Upper lobe of left lung (tissue), 6 donors: ENCODE measurements at regions not wholly inside any gene's neighbourhood (a gene's known extent, or its start where the extent isn't known, plus 50 kb on each side); places are given as distances from the start of the nearest gene placed in this dataset.

Experiments
- ATAC-seq, 2 donors: fragments of 200-7000 bp; cut with Tn5 transposase; one replicate each; pipeline ENCODE4 v1.9.1; 2022; ENCODE audit warnings: mild to moderate bottlenecking in 2 of 2, moderate library complexity in 2 of 2; ENCODE audit not compliant: low FRiP score in 2 of 2
- DNase-seq, 2 donors: peaks; one replicate each; pipeline ENCODE4 v3.0.0-alpha.2; 2019 to 2020
- H3K27ac ChIP-seq, 4 donors: fragments of 200-600 bp; sonication (generic); one replicate each; pipeline ENCODE4 v1.5.1; 2016 to 2019
- H3K27me3 ChIP-seq, 4 donors: fragments of 200-600 bp; sonication (generic); one replicate each; pipeline ENCODE4 v1.5.1; 2017 to 2019
- H3K36me3 ChIP-seq, 4 donors: fragments of 200-600 bp; sonication (generic); one replicate each; pipeline ENCODE4 v1.5.1; 2016 to 2019
- H3K4me1 ChIP-seq, 4 donors: fragments of 200-600 bp; sonication (generic); one replicate each; pipeline ENCODE4 v1.5.1; 2018 to 2019
- H3K4me3 ChIP-seq, 4 donors: fragments of 200-600 bp; sonication (generic); one replicate each; pipeline ENCODE4 v1.5.1; 2017 to 2019; ENCODE audit warnings: mild to moderate bottlenecking in 2 of 4, moderate library complexity in 1 of 4
- H3K9me3 ChIP-seq, 4 donors: fragments of 200-600 bp; sonication (generic); one replicate each; pipeline ENCODE4 v1.5.1; 2018 to 2019
- CTCF ChIP-seq, 6 experiments: fragments of 450-650 bp in 4 of 6; fragments of 200-600 bp in 2 of 6; sonication (generic) in 2 of 6; IDR thresholded peaks; one replicate each; pipeline ENCODE4 v1.5.1; 2016 to 2019; ENCODE audit warnings: antibody characterized with exemption in 6 of 6
- EP300 ChIP-seq, 4 donors: sonication (generic); formaldehyde crosslinking; IDR thresholded peaks; one replicate each; pipeline ENCODE4 v1.5.1; 2017; ENCODE audit warnings: antibody characterized with exemption in 4 of 4, control low read depth in 2 of 4
- POLR2A ChIP-seq, 4 donors: fragments of 450-650 bp; IDR thresholded peaks; one replicate each; pipeline ENCODE4 v1.5.1; 2016 to 2017; ENCODE audit warnings: antibody characterized with exemption in 4 of 4, mild to moderate bottlenecking in 2 of 4
- POLR2AphosphoS5 ChIP-seq, 2 donors: sonication (generic); formaldehyde crosslinking; IDR thresholded peaks; one replicate each; pipeline ENCODE4 v1.5.1; 2017; ENCODE audit warnings: antibody characterized with exemption in 2 of 2
- WGBS, 2 donors: methylation state at CpG; one replicate each; pipeline ENCODE4 v1.1.5; 2017 to 2018; 5-methylcytosine and 5-hydroxymethylcytosine counted together
- donor health status: DM: no; HTN: no; CAD: no; lungs with moderate emphysema.
- donor health status: DM: no; HTN: yes; CAD: no; lungs with severe emphysema.

DNA sequence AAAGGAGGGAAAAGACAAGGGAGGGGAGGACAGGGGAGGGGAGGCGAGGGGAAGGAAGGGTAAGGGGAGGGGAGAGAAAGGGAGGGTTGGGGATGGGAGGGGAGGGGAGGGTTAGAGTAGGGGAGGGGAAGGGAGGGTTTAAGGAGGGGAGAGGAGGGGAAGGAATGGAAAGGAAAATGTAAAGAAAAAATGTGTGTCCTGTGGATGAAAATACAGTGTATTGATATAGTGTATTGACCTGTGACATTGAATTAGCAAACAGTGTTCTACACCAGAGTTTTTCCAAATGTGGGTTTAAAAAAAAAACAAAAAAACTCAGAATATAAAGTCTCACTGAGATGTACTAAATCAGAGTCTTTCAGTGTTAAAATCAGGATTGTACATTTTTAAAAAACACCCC lies 1279.8 kb upstream of the ADGRL2 start:
- Histone ChIP-seq H3K36me3 (no peaks in the 10 kb centered on the region), H3K4me1 (no peaks in the 10 kb centered on the region), H3K4me3 (no peak overlapping the region), H3K27ac (no peak overlapping the region), H3K27me3 (no peaks in the 10 kb centered on the region), H3K9me3 (no peaks in the 10 kb centered on the region)
- no peak for DNase-seq
- ATAC-seq: no peak
- WGBS, 2 donors: 67 to 89% methylated on average over 1 of the region's 1 CpG
- TF ChIP-seq EP300 (IDR thresholded peaks at IDR 0.05): no peak
- TF ChIP-seq CTCF (IDR thresholded peaks at IDR 0.05): no peak
- no peak for TF ChIP-seq POLR2AphosphoS5 (IDR thresholded peaks at IDR 0.05)
- no peak for TF ChIP-seq POLR2A (IDR thresholded peaks at IDR 0.05)

DNA sequence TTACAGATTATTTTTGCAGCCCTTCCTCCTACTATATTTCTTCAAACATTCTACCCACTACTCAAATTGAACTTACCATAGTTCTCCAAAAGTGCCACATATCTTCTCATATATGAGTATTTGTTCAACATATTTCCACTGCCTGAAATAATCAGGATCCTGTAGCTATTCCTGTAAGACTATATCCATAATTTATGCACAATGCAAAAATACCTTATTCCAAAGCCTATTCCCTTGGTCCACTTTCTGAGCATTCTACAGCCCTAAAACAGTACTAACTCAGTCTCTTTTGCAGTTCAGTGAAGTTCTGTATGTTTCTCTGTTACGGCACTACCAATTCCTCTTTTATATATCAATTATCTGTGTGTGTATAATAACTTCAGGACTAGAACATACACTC lies 1283.7 kb upstream of the ADGRL2 start:
- no peaks in the 10 kb centered on the region for H3K4me1 ChIP-seq
- ATAC-seq (no peak), DNase-seq (no peak)
- H3K27me3 ChIP-seq: no peaks in the 10 kb centered on the region
- WGBS, 2 donors: 100% methylated on average over 1 of the region's 1 CpG
- H3K4me3 ChIP-seq: no peak overlapping the region
- no peak overlapping the region for H3K27ac ChIP-seq
- TF ChIP-seq CTCF (IDR thresholded peaks at IDR 0.05) (no peak), POLR2A (IDR thresholded peaks at IDR 0.05) (no peak), EP300 (IDR thresholded peaks at IDR 0.05) (no peak), POLR2AphosphoS5 (IDR thresholded peaks at IDR 0.05) (no peak)
- no peaks in the 10 kb centered on the region for H3K36me3 ChIP-seq
- H3K9me3 ChIP-seq: no peaks in the 10 kb centered on the region

DNA sequence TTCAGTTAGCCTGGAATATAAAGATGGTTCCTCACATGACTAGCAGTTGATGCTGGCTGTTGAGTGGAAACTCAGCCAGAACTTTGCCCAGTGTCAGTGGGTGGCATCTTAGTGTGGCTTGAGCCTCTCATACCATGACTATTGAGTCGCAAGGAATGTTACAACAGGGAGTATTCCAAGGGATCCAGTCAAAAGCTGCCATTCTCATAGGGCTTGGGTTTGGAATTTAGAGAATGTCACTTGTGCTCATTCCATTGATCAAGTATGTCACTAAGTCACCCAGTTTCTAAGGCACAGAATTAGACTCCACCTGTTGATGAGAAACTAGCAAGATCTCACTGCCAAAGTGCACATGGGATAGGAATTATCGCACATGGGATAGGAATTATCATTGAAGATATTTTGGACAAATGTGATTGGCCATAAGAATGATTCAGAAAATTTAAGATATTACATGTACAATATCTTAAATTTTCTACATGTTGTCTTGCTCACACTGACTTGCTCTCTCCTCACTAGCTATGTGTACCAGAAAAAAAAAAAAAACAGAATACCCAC lies 1290.7 kb upstream of the ADGRL2 start:
- no peak overlapping the region for H3K4me3 ChIP-seq
- no peaks in the 10 kb centered on the region for H3K36me3 ChIP-seq
- TF ChIP-seq POLR2A (IDR thresholded peaks at IDR 0.05) (no peak), CTCF (IDR thresholded peaks at IDR 0.05) (no peak), EP300 (IDR thresholded peaks at IDR 0.05) (no peak), POLR2AphosphoS5 (IDR thresholded peaks at IDR 0.05) (no peak)
- H3K27me3 ChIP-seq: no peaks in the 10 kb centered on the region
- DNase-seq (no peak), ATAC-seq (no peak)
- H3K27ac ChIP-seq: no peak overlapping the region
- H3K9me3 ChIP-seq: no peaks in the 10 kb centered on the region
- 58 to 88% methylated on average over 2 of the region's 2 CpGs for WGBS, 2 donors
- H3K4me1 ChIP-seq: no peaks in the 10 kb centered on the region

DNA sequence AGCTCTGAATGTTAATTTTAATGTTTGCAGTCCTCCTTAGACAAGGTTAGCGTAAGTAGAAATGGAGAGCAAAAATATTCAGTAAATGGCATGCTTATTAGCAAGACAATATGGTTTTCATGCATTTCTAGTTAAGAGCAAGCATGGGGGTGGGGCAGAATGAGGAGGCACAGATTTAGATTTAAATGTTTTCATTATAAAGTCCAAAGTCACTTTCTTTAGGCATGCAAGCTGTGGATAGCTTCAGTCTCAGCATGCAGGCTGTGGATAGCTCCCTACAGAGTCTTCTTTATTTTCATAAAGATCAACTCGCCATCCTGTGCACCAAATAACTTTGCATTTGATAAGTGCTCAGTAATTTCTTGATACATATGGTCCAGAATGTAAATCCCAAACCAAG lies 1294.5 kb upstream of the ADGRL2 start:
- no peaks in the 10 kb centered on the region for H3K9me3 ChIP-seq
- no peaks in the 10 kb centered on the region for H3K36me3 ChIP-seq
- no peaks in the 10 kb centered on the region for H3K27me3 ChIP-seq
- no peak for TF ChIP-seq CTCF (IDR thresholded peaks at IDR 0.05)
- TF ChIP-seq POLR2AphosphoS5 (IDR thresholded peaks at IDR 0.05): no peak
- no peak for TF ChIP-seq EP300 (IDR thresholded peaks at IDR 0.05)
- TF ChIP-seq POLR2A (IDR thresholded peaks at IDR 0.05): no peak
- H3K4me3 ChIP-seq: no peak overlapping the region
- no peak for ATAC-seq
- 78 to 80% methylated on average over 2 of the region's 2 CpGs for WGBS, 2 donors
- DNase-seq: no peak
- no peak overlapping the region for H3K27ac ChIP-seq
- no peaks in the 10 kb centered on the region for H3K4me1 ChIP-seq

DNA sequence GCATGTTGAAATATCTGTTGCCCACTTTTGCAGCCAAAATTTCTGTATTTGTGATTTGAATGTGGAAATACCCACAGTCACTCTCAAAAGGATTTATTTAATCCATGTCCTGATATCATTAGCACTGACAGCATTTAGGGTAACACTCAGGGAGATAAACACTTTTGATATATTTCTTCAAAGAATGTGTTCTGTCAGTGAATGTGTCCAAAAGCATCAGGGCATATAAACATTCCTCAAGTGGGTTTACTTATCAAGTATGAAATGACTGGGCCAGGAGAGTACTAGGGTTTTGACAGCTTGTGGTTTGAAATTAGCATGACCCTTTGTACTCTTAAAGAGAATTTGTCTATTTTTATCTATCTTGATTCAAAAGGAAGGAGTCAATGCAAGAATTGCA lies 1302.1 kb upstream of the ADGRL2 start:
- H3K27ac ChIP-seq: no peak overlapping the region
- DNase-seq: no peak
- TF ChIP-seq POLR2AphosphoS5 (IDR thresholded peaks at IDR 0.05) (no peak), EP300 (IDR thresholded peaks at IDR 0.05) (no peak), CTCF (IDR thresholded peaks at IDR 0.05) (no peak), POLR2A (IDR thresholded peaks at IDR 0.05) (no peak)
- no peak for ATAC-seq
- H3K36me3 ChIP-seq: no peaks in the 10 kb centered on the region
- no peaks in the 10 kb centered on the region for H3K9me3 ChIP-seq
- no peaks in the 10 kb centered on the region for H3K27me3 ChIP-seq
- no peak overlapping the region for H3K4me3 ChIP-seq
- no peaks in the 10 kb centered on the region for H3K4me1 ChIP-seq
